GM21529 (cell line): ENCODE measurements at regions not wholly inside any gene's neighbourhood (a gene's known extent, or its start where the extent isn't known, plus 50 kb on each side); places are given as distances from the start of the nearest gene placed in this dataset.
"Not testable (repeated sequence)": the region's sequence is repeated elsewhere in the genome, so short reads cannot be mapped to it uniquely, and the experiment has no call there.

Source experiments
- ATAC-seq: cut with Tn5 transposase; IDR thresholded peaks from one replicate; pipeline ENCODE4 v1.9.1; 2021; ENCODE audit not compliant: unreplicated experiment

DNA sequence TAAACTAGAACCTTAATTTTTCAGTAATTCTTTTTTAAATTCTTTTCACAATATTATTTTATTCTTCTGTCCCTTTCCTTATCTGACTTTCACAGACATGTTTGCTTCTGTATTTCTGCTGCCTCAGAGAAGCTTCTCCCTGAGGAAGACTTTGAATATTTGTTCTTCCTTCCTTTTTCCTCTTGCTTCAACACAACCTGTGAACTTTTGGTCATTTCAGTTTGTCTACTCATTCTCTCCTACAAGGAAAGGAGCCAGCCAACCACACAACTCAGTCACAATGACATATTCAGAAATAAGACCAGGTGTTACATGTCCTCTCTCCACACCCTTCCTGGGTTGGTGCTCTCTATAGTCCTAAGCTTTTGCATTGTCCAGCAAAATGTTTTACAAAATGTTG is 310.4 kb downstream of the TFAP2B start:
- no peak for ATAC-seq

DNA sequence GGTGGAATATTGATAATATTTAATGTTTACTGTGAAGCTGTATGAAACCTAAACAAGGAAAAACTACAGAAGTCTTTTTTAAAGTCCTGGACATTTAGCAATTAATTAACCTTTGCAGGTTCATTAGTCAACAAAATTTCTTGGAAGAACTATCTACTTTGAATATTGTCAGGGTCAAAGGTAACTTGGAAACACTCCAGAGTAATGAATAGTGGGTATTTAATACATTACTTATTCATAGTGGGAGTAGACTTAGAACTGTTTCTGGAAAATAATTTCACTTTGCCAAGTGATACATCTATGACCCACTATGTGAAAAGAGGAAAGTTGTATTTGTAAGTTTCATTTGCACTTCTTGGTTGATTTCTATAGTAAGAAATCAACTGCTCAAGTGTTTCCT is 319.1 kb downstream of the TFAP2B start:
- no peak for ATAC-seq

GRCh38 chr6:51139950-51140385 is 321.3 kb downstream of the TFAP2B start:
- ATAC-seq = no peak

DNA sequence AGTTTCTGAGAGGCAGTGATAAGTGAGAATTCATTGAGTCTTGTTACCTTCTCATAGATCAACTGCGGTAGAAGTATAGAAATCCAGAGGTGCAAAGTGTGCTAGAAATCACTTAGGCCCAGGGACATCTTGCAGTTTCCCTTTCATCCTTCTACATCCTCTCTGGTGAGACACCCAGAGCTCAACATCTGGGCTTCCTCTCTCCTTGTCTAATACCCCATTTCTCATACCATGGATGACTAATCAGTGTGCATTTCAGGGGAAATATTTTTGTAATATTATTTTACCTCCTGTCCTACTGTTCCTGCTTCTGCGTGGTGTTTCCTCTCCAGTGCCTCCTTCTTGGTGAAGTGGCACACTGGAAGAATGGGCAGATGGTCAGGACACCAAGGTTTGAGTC is 322.4 kb downstream of the TFAP2B start:
- ATAC-seq = no peak

- ATAC-seq = no peak
Measured at GRCh38 chr6:51147756-51148155, 329.1 kb downstream of the TFAP2B start.

- no peak for ATAC-seq
Measured at GRCh38 chr6:51152594-51152993, 333.9 kb downstream of the TFAP2B start.

GRCh38 chr6:51153109-51153508 is 334.4 kb downstream of the TFAP2B start:
- ATAC-seq = no peak

DNA sequence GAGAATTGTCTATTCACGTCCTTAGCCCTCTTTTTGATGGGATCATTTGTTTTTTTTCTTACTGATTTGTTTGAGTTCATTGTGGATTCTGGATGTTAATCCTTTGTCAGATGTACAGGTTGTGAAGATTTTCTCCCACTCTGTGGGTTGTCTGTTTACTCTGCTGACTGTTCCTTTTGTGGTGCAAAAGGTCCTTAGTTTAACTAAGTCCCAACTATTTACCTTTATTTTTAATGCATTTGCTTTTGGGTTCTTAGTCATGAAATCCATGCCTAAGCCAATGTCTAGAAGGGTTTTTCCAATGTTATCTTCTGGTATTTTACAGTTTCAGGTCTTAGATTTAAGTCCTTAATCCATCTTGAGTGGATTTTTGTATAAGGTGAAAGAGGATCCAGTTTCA is 336.3 kb downstream of the TFAP2B start:
- ATAC-seq = not testable (repeated sequence)

GRCh38 chr6:51159260-51159659 is 340.6 kb downstream of the TFAP2B start:
- ATAC-seq = not testable (repeated sequence)

- no peak for ATAC-seq
Measured at GRCh38 chr6:51161752-51162151, 343.1 kb downstream of the TFAP2B start.

DNA sequence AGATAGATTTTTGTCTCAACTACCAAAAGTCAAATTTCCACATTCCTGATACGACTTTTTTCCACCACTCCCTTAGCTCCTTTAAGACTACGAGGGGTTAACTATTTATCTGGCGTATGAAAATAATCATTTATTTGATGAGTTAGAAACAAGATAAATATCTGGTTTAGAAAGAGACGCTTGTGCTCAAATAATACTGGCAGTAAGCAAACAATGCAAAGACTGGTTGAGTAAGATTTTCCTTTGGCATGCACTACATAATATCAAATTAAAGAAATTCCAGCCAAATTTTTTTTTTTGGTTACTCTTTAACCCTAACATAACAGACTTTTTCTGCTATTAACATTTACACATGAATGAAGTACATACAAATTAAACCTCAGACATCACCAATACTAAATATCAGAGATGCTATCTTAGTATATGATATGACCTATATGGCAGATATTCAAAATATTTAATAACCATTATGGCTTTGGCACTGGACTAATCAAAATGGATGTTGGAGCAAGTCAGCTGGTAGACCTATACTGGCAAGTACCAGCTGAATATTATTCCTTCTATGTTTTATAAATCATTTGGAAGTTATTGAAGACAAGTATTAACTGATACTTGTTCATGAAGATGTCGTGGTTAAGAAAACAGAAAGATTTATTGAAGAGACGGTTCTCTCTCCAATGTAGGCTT is 345.3 kb downstream of the TFAP2B start:
- no peak for ATAC-seq

DNA sequence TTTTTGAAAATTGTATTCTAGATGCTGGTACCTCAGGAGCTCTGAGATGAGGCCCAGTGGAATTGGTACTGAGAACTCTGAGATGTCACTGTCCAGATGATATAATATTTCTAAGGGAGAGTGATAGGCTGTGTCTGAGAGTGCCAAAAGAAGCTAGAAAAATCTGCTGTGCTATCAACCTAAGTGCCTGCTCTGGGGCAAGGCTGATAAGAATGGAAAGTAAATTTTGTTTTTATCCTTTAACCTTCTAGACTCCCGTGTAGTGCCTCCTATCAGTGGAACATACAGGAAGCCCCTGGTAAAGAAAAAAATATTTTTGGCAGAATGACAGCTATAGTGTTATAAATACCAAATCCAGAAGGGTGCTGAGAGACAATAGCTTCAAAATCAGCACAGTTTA is 348.2 kb downstream of the TFAP2B start:
- ATAC-seq = no peak

DNA sequence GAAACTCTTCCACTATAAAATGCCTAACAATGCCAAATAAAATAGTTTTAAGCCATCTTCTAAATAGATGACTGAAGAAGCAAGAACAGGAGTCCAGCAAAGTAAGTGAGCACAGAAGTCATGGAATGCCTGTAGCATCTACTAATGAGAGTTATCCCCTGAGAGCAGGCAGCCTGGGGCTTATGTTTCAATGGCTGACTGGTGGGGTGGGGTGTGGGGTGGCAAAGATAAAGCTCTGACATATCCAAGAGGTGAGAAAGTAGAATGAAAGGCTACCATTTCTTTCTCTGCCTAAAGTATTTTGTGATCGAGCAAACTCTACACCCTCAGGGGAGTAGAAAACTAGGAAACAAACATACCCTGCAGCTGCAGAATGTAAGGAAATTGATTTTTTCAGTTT is 348.8 kb downstream of the TFAP2B start:
- no peak for ATAC-seq

- ATAC-seq = no peak
Measured at GRCh38 chr6:51182827-51183226, 364.2 kb downstream of the TFAP2B start.

DNA sequence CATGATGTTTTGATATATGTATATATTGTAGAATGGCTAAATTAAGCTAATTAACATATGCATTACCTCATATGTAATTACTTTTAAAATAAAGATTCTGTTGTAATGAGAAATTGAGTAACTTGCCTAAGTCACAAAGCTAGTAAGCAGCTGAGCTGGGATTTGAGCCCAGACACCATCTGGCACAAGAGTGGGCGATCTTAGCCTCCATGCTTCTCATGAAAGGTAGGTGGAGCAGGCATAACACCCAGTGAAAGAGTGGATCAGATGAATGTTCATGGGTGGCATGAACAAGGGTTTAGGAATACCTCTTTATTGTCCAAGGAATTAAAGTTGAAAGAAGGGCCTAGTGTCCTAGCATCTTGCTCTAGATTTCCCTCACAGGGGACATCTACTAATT is 365.4 kb downstream of the TFAP2B start:
- no peak for ATAC-seq

DNA sequence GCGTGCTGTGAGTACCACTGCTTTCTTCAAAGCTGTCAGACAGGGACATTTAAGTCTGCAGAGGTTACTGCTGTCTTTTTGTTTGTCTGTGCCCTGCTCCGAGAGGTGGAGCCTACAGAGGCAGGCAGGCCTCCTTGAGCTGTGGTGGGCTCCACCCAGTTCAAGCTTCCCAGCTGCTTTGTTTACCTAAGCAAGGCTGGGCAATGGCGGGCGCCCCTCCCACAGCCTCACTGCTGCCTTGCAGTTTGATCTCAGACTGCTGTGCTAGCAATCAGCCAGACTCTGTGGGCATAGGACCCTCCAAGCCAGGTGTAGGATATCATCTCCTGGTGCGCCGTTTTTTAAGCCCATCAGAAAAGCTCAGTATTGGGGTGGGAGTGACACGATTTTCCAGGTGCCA is 374.5 kb downstream of the TFAP2B start:
- ATAC-seq = not testable (repeated sequence)

DNA sequence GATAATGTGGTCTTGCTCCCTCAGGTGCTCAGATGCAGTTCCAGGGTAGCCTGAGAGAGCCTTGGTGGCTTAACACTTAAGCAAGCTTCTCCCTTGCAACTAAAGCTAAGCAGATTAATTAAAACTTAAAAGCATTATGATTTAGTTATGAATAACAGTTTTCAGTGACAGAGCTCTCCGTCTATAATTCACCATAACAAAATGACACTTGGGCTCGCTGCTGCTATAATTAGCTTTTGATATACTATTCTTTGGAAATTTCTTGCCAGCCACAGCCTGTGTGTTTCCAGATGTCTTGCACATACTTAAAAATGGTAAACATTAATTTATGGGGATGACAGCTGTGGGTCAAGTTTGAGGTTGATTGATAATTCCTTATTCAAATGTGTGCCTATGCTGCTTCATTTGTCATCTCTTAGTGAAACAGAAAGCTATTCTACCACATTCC is 380.5 kb downstream of the TFAP2B start:
- ATAC-seq = no peak

- no peak for ATAC-seq
Measured at GRCh38 chr6:51199733-51200260, 381.1 kb downstream of the TFAP2B start.

DNA sequence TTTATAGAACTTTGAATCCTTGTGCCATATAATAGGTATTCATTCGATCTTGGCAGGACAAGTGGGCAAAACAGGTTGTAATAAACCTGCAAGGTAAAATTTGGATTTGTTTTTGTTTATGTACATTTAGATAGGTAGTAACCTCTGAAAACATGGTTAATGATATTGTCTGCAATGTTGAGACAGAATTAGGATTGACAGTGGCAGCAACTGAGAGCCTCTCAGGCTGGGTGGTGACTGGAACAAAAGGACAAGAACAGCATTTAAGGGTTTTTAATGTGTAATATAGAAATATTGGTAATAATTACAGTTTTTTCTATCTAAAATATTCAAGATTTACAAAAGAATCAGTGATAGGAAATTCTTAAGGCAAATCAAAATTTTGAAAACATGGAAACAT is 382.0 kb downstream of the TFAP2B start:
- ATAC-seq = no peak

- ATAC-seq = not testable (repeated sequence)
Measured at GRCh38 chr6:51202653-51203052, 384.0 kb downstream of the TFAP2B start.

- ATAC-seq = no peak
Measured at GRCh38 chr6:51203504-51203903, 384.8 kb downstream of the TFAP2B start.

GRCh38 chr6:51206686-51207085 is 388.0 kb downstream of the TFAP2B start:
- not testable (repeated sequence) for ATAC-seq

- no peak for ATAC-seq
Measured at GRCh38 chr6:51209651-51210050, 391.0 kb downstream of the TFAP2B start.
